ENCODE measurements at regions not wholly inside any gene's neighbourhood (a gene's known extent, or its start where the extent isn't known, plus 50 kb on each side); places are given as distances from the start of the nearest gene placed in this dataset.
A peak's percentile ranks its signal among the peaks of the same experiment; 100 is the strongest.

DNA sequence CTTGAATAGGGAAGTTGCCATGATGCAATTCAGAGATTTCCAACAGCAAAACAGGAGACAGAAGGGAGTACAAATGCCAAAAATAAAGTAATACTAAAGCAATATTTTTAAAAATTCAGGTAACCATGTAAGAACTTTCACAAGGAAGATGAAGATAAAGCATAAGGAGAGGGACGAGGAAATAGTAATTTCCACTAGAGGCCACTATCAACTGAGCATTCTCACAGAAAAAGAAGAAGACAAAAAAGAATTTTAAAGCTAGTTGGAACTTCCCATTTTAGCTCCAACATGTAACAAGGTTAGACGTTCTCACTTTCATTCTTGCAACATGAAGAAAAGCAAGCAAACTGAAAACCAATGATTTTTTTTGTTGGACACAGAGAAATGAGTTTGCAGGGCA is 779.9 kb upstream of the CDH6 start:
- H3K9me2 ChIP-seq (replicated peaks; ENCODE audit: control insufficient read depth, low read length) = no peaks in the 10 kb centered on the region
- H3K27ac ChIP-seq (ENCODE audit: low read depth, low read length) = no peak overlapping the region
- no peaks in the 10 kb centered on the region for H3F3A ChIP-seq (ENCODE audit: control insufficient read depth, insufficient read depth)
- H3K79me2 ChIP-seq (ENCODE audit: control insufficient read depth, low read length) = no peaks in the 10 kb centered on the region
- H3K27me3 ChIP-seq (ENCODE audit: control insufficient read depth, low read length) = no peaks in the 10 kb centered on the region
- H3K4me3 ChIP-seq (ENCODE audit: low read length) = no peak overlapping the region
- no peaks in the 10 kb centered on the region for H4K20me1 ChIP-seq (ENCODE audit: control insufficient read depth, insufficient read depth, low read depth, low read length)
- no peaks in the 10 kb centered on the region for H3K9me3 ChIP-seq (ENCODE audit: control insufficient read depth, insufficient read depth, low read length)
- TF ChIP-seq, protein P1, sequence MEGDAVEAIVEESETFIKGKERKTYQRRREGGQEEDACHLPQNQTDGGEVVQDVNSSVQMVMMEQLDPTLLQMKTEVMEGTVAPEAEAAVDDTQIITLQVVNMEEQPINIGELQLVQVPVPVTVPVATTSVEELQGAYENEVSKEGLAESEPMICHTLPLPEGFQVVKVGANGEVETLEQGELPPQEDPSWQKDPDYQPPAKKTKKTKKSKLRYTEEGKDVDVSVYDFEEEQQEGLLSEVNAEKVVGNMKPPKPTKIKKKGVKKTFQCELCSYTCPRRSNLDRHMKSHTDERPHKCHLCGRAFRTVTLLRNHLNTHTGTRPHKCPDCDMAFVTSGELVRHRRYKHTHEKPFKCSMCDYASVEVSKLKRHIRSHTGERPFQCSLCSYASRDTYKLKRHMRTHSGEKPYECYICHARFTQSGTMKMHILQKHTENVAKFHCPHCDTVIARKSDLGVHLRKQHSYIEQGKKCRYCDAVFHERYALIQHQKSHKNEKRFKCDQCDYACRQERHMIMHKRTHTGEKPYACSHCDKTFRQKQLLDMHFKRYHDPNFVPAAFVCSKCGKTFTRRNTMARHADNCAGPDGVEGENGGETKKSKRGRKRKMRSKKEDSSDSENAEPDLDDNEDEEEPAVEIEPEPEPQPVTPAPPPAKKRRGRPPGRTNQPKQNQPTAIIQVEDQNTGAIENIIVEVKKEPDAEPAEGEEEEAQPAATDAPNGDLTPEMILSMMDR (IDR thresholded peaks at IDR 0.05; ENCODE audit: low read depth, low read length, poor library complexity, severe bottlenecking) = no peak
- no peak for TF ChIP-seq EZH2phosphoT487 (IDR thresholded peaks at IDR 0.05; ENCODE audit: borderline replicate concordance, low read length)
- no peaks in the 10 kb centered on the region for H3K36me3 ChIP-seq (ENCODE audit: control insufficient read depth, low read length)
- no peak overlapping the region for H3K4me2 ChIP-seq (ENCODE audit: low read length)
- H3K4me1 ChIP-seq (ENCODE audit: control insufficient read depth, low read length) = no peaks in the 10 kb centered on the region

GRCh38 chr5:30405821-30406220 is 787.7 kb upstream of the CDH6 start:
- Histone ChIP-seq H3K9me2 (replicated peaks; ENCODE audit: control insufficient read depth, low read length) (no peaks in the 10 kb centered on the region), H4K20me1 (ENCODE audit: control insufficient read depth, insufficient read depth, low read depth, low read length) (no peaks in the 10 kb centered on the region), H3K4me3 (ENCODE audit: low read length) (no peak overlapping the region), H3F3A (ENCODE audit: control insufficient read depth, insufficient read depth) (no peaks in the 10 kb centered on the region), H3K79me2 (ENCODE audit: control insufficient read depth, low read length) (no peaks in the 10 kb centered on the region), H3K27me3 (ENCODE audit: control insufficient read depth, low read length) (no peaks in the 10 kb centered on the region), H3K36me3 (ENCODE audit: control insufficient read depth, low read length) (no peaks in the 10 kb centered on the region), H3K4me1 (ENCODE audit: control insufficient read depth, low read length) (no peaks in the 10 kb centered on the region), H3K9me3 (ENCODE audit: control insufficient read depth, insufficient read depth, low read length) (no peaks in the 10 kb centered on the region), H3K27ac (ENCODE audit: low read depth, low read length) (no peak overlapping the region), H3K4me2 (ENCODE audit: low read length) (no peak overlapping the region)
- no peak for TF ChIP-seq EZH2phosphoT487 (IDR thresholded peaks at IDR 0.05; ENCODE audit: borderline replicate concordance, low read length)

DNA sequence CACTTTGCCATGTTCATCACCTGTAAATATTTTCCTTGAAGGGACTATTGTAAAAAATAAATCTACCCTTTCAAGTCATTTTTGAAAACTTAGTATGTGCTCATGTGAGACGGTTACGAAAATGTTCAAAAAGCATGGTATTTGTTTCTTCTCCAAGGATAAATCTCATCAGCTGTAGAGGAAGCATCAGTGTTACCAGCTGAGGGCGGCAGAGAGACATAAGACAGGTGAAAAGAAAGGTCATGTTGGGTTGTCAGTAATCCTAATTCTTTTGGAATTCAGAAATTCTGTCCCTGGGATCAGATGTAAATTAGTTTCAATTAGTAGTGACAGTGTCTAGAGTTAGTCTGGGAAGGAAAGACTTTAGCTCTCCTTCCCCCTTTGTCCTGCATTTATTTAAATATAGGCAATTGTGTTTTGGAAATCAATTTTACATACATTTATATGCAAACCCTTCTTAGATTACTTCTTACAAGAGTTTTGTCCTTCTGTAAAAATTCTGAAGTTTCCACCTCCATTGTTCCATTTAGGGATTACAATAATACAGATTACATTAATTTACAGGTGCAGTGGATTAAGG is 791.9 kb upstream of the CDH6 start:
- Histone ChIP-seq H4K20me1 (ENCODE audit: control insufficient read depth, insufficient read depth, low read depth, low read length) (no peaks in the 10 kb centered on the region), H3K4me1 (ENCODE audit: control insufficient read depth, low read length) (no peaks in the 10 kb centered on the region), H3K4me2 (ENCODE audit: low read length) (no peak overlapping the region), H3K9me3 (ENCODE audit: control insufficient read depth, insufficient read depth, low read length) (no peaks in the 10 kb centered on the region), H3K27me3 (ENCODE audit: control insufficient read depth, low read length) (no peaks in the 10 kb centered on the region), H3K4me3 (ENCODE audit: low read length) (no peak overlapping the region), H3K79me2 (ENCODE audit: control insufficient read depth, low read length) (no peaks in the 10 kb centered on the region), H3F3A (ENCODE audit: control insufficient read depth, insufficient read depth) (no peaks in the 10 kb centered on the region), H3K36me3 (ENCODE audit: control insufficient read depth, low read length) (no peaks in the 10 kb centered on the region), H3K27ac (ENCODE audit: low read depth, low read length) (no peak overlapping the region), H3K9me2 (replicated peaks; ENCODE audit: control insufficient read depth, low read length) (no peaks in the 10 kb centered on the region)
- TF ChIP-seq, protein P1 (IDR thresholded peaks at IDR 0.05; ENCODE audit: low read depth, low read length, poor library complexity, severe bottlenecking) = peak; percentile 56
- no peak for TF ChIP-seq EZH2phosphoT487 (IDR thresholded peaks at IDR 0.05; ENCODE audit: borderline replicate concordance, low read length)

GRCh38 chr5:30398423-30398822 is 795.1 kb upstream of the CDH6 start:
- no peaks in the 10 kb centered on the region for H3K9me2 ChIP-seq (replicated peaks; ENCODE audit: control insufficient read depth, low read length)
- no peaks in the 10 kb centered on the region for H4K20me1 ChIP-seq (ENCODE audit: control insufficient read depth, insufficient read depth, low read depth, low read length)
- H3K4me2 ChIP-seq (ENCODE audit: low read length) = no peak overlapping the region
- no peaks in the 10 kb centered on the region for H3F3A ChIP-seq (ENCODE audit: control insufficient read depth, insufficient read depth)
- no peaks in the 10 kb centered on the region for H3K36me3 ChIP-seq (ENCODE audit: control insufficient read depth, low read length)
- no peaks in the 10 kb centered on the region for H3K27me3 ChIP-seq (ENCODE audit: control insufficient read depth, low read length)
- H3K27ac ChIP-seq (ENCODE audit: low read depth, low read length) = no peak overlapping the region
- H3K79me2 ChIP-seq (ENCODE audit: control insufficient read depth, low read length) = no peaks in the 10 kb centered on the region
- no peak for TF ChIP-seq EZH2phosphoT487 (IDR thresholded peaks at IDR 0.05; ENCODE audit: borderline replicate concordance, low read length)
- TF ChIP-seq, protein P1 (IDR thresholded peaks at IDR 0.05; ENCODE audit: low read depth, low read length, poor library complexity, severe bottlenecking) = no peak
- H3K4me3 ChIP-seq (ENCODE audit: low read length) = no peak overlapping the region
- H3K9me3 ChIP-seq (ENCODE audit: control insufficient read depth, insufficient read depth, low read length) = no peaks in the 10 kb centered on the region
- H3K4me1 ChIP-seq (ENCODE audit: control insufficient read depth, low read length) = no peaks in the 10 kb centered on the region
